Upper lobe of left lung (tissue), 4 donors: ENCODE measurements at regions not wholly inside any gene's neighbourhood (a gene's known extent, or its start where the extent isn't known, plus 50 kb on each side); places are given as distances from the start of the nearest gene placed in this dataset.

ENCODE experiments used
- POLR2A ChIP-seq, 4 donors: fragments of 450-650 bp; IDR thresholded peaks; one replicate each; pipeline ENCODE4 v1.5.1; 2016 to 2017; ENCODE audit warnings: antibody characterized with exemption in 4 of 4, mild to moderate bottlenecking in 2 of 4
- POLR2AphosphoS5 ChIP-seq, 2 donors: sonication (generic); formaldehyde crosslinking; IDR thresholded peaks; one replicate each; pipeline ENCODE4 v1.5.1; 2017; ENCODE audit warnings: antibody characterized with exemption in 2 of 2
- TF ChIP-seq, protein P1 (sequence below), 6 experiments: fragments of 450-650 bp in 4 of 6; fragments of 200-600 bp in 2 of 6; sonication (generic) in 2 of 6; IDR thresholded peaks; one replicate each; pipeline ENCODE4 v1.5.1; 2016 to 2019; ENCODE audit warnings: antibody characterized with exemption in 6 of 6

DNA sequence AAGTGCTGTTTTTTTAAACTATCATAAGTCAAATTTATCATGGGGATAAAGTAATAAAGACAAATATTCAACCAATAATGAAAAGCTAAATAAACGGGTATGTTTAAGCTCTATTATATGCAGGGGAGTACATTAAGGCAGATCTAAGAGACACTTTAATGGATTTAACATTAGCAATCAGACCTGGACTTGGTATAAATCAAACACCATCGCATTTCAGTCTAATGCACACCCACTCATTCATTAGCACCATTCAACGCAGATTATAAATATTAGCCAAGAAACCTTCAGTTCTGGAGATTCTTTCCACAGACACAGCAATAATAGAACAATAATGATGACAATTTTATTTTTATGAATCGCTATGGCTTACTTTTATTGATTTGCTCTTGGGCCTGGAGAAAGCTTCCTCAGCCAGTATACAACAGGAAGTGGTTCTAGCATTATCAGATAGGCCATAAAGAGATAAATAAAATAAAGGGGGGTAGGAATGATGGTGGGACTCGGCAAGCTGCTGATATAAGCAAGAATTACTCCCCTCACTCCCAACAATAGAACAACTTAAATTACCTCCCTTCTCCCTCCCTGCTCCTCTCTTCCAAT is 172.2 kb downstream of the PSAT1 start:
- no peak for TF ChIP-seq POLR2AphosphoS5 (IDR thresholded peaks at IDR 0.05)
- TF ChIP-seq, protein P1, sequence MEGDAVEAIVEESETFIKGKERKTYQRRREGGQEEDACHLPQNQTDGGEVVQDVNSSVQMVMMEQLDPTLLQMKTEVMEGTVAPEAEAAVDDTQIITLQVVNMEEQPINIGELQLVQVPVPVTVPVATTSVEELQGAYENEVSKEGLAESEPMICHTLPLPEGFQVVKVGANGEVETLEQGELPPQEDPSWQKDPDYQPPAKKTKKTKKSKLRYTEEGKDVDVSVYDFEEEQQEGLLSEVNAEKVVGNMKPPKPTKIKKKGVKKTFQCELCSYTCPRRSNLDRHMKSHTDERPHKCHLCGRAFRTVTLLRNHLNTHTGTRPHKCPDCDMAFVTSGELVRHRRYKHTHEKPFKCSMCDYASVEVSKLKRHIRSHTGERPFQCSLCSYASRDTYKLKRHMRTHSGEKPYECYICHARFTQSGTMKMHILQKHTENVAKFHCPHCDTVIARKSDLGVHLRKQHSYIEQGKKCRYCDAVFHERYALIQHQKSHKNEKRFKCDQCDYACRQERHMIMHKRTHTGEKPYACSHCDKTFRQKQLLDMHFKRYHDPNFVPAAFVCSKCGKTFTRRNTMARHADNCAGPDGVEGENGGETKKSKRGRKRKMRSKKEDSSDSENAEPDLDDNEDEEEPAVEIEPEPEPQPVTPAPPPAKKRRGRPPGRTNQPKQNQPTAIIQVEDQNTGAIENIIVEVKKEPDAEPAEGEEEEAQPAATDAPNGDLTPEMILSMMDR (IDR thresholded peaks at IDR 0.05): no peak
- no peak for TF ChIP-seq POLR2A (IDR thresholded peaks at IDR 0.05)
